Right ventricle myocardium inferior (tissue), 1 donor: ENCODE measurements at regions not wholly inside any gene's neighbourhood (a gene's known extent, or its start where the extent isn't known, plus 50 kb on each side); places are given as distances from the start of the nearest gene placed in this dataset.

Experiments
- ATAC-seq: fragments of 200-7000 bp; cut with Tn5 transposase; one replicate; pipeline ENCODE4 v1.9.1; 2020; ENCODE audit warnings: mild to moderate bottlenecking, moderate library complexity
- DNase-seq: peaks from one replicate; pipeline ENCODE4 v3.0.0; 2021; ENCODE audit errors: missing footprints
- intact Hi-C: fragments of 100-400 bp; cut with DNase I; formaldehyde crosslinking; loops from one replicate; pipeline ENCODE4 v1.11.0; 2022
- donor health status: DM: no; HTN: yes; CAD: no; lungs with severe emphysema.

DNA sequence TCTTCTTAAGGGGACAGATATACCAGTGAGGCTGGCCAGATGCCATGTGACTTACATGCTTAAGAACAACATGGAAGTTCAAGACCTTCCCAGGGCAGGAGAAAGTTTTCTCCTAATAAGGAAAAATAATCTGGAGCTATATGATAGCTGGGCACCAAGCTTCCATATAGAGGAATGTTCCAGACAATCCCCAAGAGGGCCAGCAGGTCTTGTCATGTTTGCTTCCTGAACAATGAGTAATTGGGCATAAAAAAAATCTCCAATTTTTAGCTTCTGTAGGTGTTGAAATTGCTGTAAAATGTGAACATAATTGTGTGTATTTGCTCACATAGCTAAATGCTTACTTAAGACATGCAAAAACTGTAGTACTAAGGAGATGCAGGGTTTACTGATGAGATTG lies 809.5 kb upstream of the PIK3C3 start:
- DNase-seq: no peak
- ATAC-seq: no peak
- intact Hi-C loops: no loop called here

GRCh38 chr18:41144441-41144840 lies 810.6 kb upstream of the PIK3C3 start:
- intact Hi-C loops: no loop called here
- no peak for DNase-seq

DNA sequence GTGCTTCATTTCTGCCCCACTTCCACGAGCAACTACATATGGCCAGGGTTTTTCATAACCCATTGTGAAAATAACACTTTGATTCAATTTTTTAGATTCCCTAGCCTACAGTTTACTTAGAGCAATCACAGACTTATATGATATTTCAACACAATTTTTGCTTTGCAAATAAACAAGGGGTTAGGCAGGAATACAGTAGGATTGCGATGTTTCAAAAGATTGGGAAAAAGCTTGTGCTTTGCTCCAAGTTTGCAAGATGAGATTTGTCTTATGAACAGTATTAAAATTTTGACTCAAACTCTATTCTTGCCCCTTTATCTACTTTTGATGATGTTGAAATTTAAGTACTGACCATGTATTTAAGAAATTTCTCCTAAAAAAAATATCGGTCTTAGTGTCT lies 814.5 kb upstream of the PIK3C3 start:
- DNase-seq (no peak), ATAC-seq (no peak)
- intact Hi-C loops: no loop called here

More at GRCh38 chr18:41144441-41144840, 810.6 kb upstream of the PIK3C3 start:
- ATAC-seq: no peak

DNA sequence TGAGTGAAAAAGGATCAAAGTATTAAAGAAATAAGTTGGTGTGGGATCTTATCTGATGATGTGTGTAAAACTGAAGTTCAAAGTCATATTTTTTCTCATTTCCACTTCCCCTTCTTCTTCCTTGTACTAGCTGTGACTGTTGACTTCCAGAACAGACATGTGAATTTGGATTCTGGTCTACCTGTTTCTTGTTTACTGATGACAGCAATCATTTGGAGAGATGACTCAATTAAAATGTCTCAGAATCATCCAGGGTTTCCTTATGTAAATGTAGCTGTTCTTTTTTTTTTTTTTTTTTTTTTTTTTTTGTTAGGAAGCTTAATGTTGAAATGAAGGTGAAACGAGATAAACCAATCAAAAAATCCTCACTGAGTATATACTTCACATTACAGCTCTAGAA lies 819.9 kb upstream of the PIK3C3 start:
- ATAC-seq (no peak), DNase-seq (no peak)
- intact Hi-C loops: no loop called here

- ATAC-seq (no peak), DNase-seq (no peak)
- intact Hi-C loops: no loop called here
Measured at GRCh38 chr18:41134426-41134825, 820.6 kb upstream of the PIK3C3 start.

- intact Hi-C loops: no loop called here
- ATAC-seq (no peak), DNase-seq (no peak)
Measured at GRCh38 chr18:41131050-41131449, 824.0 kb upstream of the PIK3C3 start.

DNA sequence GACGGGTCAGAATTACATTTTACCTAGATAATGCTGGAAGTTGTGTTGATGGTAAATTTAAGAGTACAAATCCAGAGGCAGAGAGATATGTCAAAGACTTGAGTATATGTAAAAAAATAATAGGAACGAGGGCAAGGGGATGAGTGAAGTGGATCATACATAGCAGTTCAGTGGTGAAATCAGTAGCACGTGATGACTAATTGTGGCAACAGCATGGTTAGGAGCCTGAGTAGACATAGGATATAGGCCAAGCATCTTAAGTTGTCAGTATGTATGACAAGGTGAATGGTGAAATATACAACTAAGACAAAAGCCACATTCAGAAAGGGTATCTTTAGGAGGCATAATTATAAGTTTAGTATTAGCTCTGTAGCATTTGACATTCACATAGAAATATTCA lies 826.5 kb upstream of the PIK3C3 start:
- intact Hi-C loops: no loop called here
- DNase-seq (no peak), ATAC-seq (no peak)

DNA sequence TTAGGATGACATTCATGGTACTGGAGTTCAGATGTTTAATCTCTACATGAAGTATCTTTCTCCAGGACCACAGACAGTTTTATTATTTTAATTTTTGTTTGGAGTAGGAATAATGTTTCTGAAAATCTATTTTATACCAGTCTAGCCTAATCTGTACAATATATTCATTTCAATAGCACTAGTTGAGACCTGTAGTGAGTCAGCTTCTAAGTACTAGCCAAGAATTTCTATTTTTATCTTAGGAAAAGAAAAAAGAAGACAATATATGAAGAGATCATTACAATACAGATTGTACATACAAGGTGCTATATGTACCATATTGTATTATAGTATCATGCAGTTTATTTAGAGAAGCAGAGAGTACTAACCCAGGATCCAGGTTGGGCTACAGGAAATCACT lies 826.9 kb upstream of the PIK3C3 start:
- intact Hi-C loops: no loop called here
- no peak for ATAC-seq
- no peak for DNase-seq

DNA sequence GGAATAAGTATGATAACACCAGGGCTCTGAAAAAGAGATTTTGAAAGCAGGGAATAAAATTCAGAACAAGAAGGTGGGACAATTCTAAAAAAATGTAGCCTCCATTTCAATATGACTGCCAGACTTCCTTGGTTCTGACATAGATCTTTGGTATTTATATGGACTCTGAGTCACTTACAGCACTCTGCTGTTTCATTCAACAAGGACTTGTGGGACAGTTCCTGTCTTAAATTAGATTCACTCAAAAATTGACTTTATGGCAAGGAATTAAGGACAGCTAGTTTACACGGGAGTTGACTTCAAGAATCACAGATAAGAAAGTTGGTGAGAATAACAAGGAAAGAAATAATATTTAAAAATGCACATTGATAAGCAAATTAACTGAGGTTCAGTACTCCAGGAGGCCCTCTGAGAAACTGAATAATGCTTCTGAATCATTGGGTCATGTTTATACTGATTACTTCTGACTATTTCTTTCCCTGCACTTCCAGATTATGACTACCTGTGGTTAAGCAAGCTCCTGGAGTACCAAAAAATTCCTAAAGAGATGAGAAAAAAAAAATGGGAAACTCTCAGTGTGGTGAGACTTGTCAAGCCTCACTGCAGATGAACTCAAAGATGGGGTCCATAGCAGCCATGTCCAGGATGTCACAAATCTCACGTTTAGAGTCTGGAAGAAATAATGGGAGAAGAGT lies 828.3 kb upstream of the PIK3C3 start:
- DNase-seq: no peak
- intact Hi-C loops: no loop called here
- ATAC-seq: no peak

DNA sequence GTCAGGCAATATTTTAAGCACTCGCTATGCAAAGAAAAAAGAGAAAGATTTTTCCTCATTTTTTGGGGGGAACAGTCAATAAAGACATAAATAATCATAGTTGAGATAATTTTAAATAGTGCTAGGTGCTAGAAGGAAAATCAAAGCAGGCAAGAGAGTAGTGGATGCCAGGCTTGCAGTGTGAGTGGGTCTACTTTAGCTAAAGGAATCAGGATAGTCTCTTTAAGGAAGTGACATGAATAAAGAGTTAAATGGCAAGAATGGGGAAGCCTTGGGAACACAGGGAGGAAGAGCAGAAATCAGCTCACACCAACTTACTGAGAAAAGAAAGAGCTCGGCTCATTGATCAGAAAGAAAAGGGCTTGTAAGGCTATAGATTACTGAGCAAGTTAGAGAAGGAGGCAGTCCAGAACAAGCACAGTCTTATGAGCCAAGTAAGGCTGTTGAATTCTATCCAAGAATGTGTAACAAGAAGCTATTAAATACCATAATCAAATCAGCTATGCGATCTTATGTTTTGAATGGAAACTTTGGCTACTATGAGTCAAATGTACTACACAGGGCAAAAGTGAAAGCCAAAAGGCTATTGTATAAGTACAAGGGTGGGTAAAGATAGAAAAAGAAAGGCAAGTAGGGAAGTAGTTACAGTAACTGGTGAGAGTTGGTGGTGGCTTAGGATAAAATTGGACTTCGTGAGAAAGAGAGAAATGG lies 833.8 kb upstream of the PIK3C3 start:
- ATAC-seq (no peak), DNase-seq (no peak)
- intact Hi-C loops: no loop called here

DNA sequence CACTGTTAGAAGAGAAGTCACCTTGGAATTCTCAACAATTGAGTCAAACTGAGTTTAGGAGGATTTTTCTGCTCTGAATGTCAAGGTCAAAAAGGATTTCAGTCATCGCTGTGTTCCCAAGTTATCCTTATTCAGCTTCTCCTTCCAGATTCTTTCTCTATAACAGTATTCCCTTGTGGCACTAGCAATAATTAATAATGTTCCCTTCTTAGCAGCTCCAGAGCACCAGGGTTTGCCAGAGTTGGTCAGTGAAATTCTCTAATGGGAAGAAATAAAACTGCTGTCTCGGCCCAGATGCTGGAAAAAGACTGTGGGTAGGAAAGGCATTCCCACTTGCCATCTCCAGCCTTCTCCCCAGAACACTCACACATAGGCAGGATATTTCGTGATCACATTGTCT lies 836.0 kb upstream of the PIK3C3 start:
- ATAC-seq (no peak), DNase-seq (no peak)
- intact Hi-C loops: no loop called here

DNA sequence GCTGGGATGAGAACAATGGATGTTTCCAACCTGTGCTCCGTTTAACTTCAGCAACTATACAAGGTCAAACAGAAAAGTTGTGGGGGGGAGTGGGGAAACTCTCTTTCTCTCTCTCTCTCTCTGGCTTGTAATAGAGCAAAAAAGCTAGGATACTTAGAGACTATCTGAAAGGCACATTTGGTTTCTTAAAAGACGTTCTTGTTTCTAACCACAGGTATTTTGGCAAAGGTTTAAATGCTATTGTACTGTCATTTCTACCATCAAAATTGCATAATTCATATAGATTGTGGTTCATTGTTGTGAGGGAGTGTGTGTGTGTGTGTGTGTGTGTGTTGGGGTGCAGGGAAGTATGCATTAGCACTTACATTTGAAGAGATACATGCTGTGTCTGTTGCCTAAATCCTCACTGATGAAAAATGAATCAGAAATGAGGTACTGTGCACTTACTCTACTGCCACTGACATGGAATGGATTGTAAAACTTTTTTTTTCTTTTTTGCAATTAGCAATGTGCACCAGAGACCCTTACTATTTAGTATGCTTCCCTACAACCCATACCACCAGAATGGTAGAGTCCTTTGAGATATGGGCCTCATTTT lies 841.0 kb upstream of the PIK3C3 start:
- no peak for ATAC-seq
- DNase-seq: no peak
- intact Hi-C loops: no loop called here

DNA sequence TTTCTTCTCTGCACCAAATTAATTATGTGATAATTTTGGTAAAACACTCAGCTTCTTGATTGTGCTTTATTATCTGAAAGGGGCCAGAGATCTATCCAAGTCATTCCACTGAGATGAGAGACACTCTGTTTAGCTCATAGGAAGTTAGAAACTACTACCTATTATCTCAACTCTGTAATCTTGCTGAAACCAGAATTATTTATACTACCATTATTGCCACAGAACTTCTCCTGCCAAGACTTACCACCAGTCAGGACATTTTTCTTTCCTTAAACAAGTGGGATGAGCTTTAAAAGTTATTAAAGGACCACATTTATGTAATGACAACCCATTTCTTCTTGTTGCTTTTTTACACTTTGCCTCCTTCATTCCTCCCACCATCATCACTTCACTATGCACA lies 855.6 kb upstream of the PIK3C3 start:
- DNase-seq (no peak), ATAC-seq (no peak)
- intact Hi-C loops: no loop called here

GRCh38 chr18:41096504-41096903 lies 858.5 kb upstream of the PIK3C3 start:
- intact Hi-C loops: no loop called here
- ATAC-seq: no peak

GRCh38 chr18:41077076-41077475 lies 878.0 kb upstream of the PIK3C3 start:
- DNase-seq (no peak), ATAC-seq (no peak)
- intact Hi-C loops: no loop called here

More at GRCh38 chr18:41096504-41096903, 858.5 kb upstream of the PIK3C3 start:
- DNase-seq: no peak

GRCh38 chr18:41075212-41075611 lies 879.8 kb upstream of the PIK3C3 start:
- DNase-seq: no peak
- ATAC-seq: no peak
- intact Hi-C loops: no loop called here

GRCh38 chr18:41073372-41073954 lies 881.6 kb upstream of the PIK3C3 start:
- ATAC-seq (no peak), DNase-seq (no peak)
- intact Hi-C loops: no loop called here

DNA sequence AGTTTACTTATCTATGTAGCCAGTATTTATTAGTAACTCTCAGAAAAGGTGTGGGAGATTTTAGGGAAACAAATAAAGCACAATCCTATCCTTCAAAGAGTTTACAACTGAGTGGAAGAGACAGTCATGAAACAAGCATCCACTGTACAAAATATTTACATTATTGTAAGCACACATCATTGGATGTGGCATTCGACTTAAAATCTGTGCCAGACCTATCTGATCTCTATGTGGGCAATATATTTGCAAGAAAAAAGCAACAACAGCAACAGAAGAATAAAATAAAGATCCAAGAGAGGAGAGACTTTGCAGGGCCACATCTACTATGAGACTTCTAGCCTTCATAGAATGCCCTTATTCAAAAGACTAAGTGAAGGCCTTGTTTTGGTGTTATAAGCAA lies 882.1 kb upstream of the PIK3C3 start:
- intact Hi-C loops: no loop called here
- DNase-seq (no peak), ATAC-seq (no peak)

DNA sequence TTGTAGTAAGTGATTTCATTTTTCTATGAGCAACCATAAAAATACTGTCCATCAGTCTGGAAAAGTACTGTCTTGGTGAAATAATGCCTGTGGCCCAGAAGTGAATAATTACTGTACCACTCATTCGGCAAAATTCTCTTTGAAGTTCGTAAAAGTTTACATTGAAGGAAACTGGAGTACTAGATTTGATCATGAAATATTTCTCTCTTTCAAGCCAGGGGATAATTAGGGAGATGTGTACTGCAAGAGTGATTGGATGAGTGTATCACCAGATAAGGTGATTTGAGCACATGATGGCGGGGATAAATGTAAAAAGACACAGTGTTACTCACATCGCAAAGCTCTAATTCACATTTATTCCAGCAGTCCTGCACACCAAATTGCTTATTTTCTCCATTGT lies 883.2 kb upstream of the PIK3C3 start:
- no peak for DNase-seq
- ATAC-seq: no peak
- intact Hi-C loops: no loop called here

GRCh38 chr18:41069167-41069566 lies 885.9 kb upstream of the PIK3C3 start:
- ATAC-seq (no peak), DNase-seq (no peak)

More at GRCh38 chr18:41069167-41069566, 885.9 kb upstream of the PIK3C3 start:
- intact Hi-C loops: no loop called here
